Vagina (tissue), 2 donors: ENCODE measurements at regions not wholly inside any gene's neighbourhood (a gene's known extent, or its start where the extent isn't known, plus 50 kb on each side); places are given as distances from the start of the nearest gene placed in this dataset.

ENCODE experiments used
- CTCF ChIP-seq, 3 experiments: fragments of 450-650 bp in 2 of 3; fragments of 200-600 bp in 1 of 3; sonication (generic) in 1 of 3; IDR thresholded peaks; one replicate each; pipeline ENCODE4 v1.5.1; 2017 to 2019; ENCODE audit warnings: antibody characterized with exemption in 3 of 3, mild to moderate bottlenecking in 2 of 3, moderate library complexity in 2 of 3
- POLR2A ChIP-seq, 2 donors: fragments of 450-650 bp; IDR thresholded peaks; one replicate each; pipeline ENCODE4 v1.6.1; 2017; ENCODE audit warnings: antibody characterized with exemption in 2 of 2, mild to moderate bottlenecking in 2 of 2, moderate library complexity in 2 of 2
- POLR2AphosphoS5 ChIP-seq, 2 donors: sonication (generic); formaldehyde crosslinking; IDR thresholded peaks; one replicate each; pipeline ENCODE4 v1.9.0; 2017; ENCODE audit warnings: antibody characterized with exemption in 2 of 2, mild to moderate bottlenecking in 2 of 2, low read depth in 1 of 2; ENCODE audit not compliant: insufficient read depth in 1 of 2

DNA sequence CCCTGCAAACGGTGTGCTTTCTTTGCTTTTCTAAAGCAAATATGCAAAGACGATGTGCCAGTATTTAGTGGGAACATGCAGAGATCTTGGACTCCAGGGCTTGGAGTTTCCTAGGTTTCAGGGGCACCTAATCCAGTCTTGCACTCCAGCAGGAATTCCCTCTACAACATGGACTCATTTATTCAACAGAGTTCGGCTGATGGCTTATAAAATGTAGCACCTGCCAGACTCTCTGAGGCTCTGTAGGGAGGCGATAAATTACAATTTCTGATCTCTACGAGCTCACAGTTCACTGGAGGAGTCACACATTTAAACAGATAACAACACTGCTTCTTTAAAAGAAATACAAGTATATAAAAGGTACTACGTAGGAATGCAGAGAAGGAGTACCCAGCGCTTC lies 143.7 kb downstream of the FGF9 start:
- no peak for TF ChIP-seq CTCF (IDR thresholded peaks at IDR 0.05)
- no peak for TF ChIP-seq POLR2A (IDR thresholded peaks at IDR 0.05)
- no peak for TF ChIP-seq POLR2AphosphoS5 (IDR thresholded peaks at IDR 0.05; ENCODE audit: insufficient read depth in 1 of 2, low read depth in 1 of 2)
